GM19351 (cell line): ENCODE measurements at regions not wholly inside any gene's neighbourhood (a gene's known extent, or its start where the extent isn't known, plus 50 kb on each side); places are given as distances from the start of the nearest gene placed in this dataset.

Source experiments
- ATAC-seq: cut with Tn5 transposase; IDR thresholded peaks from one replicate; pipeline ENCODE4 v1.9.1; 2021; ENCODE audit warnings: mild to moderate bottlenecking, moderate library complexity; ENCODE audit not compliant: unreplicated experiment

DNA sequence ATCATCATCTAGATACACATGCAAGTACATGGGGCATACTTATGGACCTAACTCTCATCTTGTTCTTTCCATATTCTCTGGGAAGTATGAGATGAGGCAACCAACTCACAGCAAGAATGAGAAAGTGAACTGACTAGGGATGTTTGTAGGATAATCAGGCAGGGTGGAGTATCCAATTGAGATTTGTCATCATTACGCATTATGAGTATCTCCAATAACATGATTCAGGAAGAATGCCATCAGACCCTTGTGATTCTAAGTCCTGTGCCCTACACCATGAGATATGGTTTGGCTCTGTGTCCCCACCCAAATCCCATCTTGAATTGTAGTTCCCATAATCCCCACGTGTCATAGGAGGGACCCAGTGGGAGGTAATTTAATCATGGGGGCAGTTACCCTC is 154.0 kb downstream of the SLC30A10 start:
- ATAC-seq = no peak

DNA sequence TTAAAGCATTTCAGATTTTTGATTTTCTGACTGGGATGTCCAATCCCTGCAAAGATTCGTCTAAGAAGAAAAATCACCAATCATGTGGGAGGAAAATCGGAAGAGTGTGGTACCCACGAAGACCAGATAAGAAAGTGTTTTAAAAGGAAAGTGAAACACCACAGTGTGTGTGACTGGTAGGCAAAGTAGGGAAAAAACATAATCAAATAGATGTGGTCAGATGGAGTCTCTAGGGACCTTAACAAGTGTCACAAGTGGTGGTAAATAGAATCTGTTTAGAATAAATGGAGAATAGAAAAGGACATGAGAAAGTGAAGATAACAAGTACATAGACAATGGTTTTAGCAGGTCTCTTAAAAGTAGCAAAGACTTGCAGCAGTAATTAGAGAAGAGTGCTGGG is 154.6 kb downstream of the SLC30A10 start:
- ATAC-seq = peak; percentile 99

DNA sequence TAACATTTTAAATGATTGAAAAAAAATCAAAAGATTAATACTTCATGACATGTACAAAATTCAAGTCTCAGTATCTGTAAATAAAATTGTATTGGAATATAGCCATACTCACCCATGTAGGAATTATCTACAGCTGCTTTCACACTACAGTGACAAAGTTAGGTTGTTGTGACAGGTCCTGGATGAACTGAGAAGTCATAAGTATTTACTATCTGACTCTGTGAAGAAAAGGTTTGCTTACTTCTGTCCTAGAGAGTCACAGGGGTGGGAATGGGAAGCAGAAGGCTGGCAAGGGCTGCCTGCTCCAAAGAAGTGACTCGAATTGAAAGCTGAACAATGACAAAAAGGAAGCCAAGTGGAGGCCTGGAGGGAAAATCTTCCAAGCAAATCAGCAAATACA is 155.2 kb downstream of the SLC30A10 start:
- ATAC-seq = no peak

DNA sequence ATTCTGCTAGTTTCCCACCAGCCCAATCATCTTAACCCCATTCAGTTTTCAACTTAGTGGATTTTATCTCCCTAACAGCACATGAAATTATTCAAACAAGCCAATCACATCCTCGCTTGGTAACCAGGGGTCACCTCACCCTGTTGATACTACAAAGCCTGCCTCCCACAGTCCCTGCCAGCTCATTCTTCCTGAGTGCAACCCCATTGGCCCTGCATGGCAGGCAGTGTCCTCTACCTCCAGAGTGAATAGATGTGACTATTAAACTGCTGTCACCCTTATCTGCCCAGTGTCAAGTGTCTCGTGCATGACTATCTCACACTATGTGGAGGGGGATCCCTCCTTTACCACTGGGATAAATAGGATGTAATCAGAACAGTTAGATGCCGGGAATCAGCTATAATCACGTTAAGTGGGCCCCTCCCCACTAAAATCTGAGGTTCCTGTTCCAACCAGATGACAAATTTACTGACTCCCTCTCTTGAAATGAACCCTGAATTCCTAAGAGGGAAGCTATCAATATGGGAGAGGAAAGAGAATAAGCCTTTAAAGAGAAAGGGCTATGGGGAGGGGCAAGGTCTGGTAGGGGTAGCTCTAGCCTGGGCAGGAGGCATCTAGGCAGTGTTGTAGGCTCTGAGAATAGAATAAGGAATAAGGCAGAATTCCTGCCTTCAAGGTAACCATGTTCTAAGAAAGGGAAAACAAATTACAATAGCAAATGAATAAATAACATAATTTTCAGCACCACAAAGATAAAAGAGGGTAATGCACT is 155.9 kb downstream of the SLC30A10 start:
- ATAC-seq = no peak

DNA sequence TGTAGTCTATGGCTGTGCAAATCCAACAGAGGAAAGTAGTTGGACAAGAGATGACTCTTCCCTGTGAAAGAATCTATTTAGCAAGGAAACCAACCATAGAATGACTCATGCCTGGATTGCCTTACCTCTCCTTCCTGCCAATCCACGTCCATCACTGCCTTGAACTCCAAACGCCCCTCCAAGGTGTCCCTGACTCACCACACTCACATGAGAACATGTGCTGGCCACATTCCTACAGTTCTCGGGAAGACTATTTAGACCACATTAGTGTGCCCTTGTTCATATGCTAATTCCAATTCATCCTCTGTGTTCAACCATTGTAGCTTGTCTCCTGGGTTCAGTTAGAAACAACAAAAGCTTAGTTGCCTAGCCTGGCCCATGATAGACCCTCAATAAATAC is 157.3 kb downstream of the SLC30A10 start:
- ATAC-seq = no peak

DNA sequence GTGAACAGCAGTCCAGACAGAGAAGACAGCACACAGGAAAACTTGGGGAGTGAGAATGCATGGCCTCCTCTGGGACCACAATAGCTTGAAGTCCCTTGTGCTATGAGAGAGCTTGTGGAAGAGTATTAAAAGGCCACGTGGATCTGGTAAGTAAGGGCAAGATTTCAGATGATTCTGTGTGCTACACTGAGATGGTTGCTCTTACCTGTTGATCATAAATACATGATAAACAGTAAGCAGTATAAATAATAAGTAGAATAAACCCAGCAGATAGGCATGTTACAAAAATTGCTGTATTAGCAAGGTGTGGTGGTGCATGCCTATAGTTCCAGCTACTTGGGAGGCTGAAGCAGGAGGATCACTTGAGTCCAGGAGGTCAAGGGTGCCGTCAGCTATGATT is 150.4 kb upstream of the ZC3H11B start:
- no peak for ATAC-seq

DNA sequence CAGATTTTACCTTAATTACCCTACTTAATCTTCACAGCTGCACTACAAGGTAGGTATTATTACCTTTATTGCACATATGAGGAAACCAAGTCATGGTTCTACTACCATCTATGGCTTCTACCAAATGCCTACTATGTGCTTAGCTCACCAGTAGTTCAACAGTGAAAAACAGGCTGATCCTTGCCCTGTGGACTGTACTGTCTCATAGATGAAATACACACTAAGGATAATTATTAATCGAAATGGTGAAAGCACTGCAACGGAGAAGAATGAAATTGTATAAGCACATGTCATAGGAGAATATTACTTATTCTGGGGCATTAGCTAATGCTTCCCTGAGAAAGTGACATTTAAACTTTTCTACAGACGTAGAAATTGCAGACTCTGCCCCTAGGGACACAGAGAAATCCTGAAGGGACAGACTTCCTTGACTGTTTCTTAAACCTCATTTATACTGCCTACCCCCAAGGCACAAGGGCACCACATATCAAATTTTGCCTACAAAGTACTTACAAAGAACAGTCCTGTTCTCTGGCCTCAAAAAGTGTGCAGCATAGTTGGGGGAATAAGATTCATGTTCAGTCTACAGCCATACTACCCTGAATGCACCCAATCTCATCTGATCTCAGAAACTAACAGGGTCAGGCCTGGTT is 148.4 kb upstream of the ZC3H11B start:
- ATAC-seq = no peak

DNA sequence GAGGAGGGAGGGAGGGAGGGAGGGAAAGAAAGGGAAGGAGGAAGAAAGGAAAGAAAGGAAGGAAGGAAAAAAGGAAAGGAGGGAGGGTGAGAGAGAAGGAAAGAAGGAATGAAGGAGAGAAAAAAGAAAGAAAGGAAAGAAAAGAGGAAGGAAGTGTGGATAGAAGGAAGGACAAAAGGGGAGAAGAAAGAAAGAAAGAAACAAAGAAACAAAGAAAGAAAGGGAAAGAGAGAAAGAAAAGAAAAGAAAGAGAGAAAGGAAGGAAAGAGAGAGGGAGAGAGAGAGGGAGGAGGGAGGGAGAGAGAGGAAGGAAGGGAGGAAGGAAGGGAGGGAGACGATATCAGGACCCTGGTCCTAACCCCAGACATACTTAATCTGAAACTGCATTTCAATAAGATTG is 146.2 kb upstream of the ZC3H11B start:
- no peak for ATAC-seq

DNA sequence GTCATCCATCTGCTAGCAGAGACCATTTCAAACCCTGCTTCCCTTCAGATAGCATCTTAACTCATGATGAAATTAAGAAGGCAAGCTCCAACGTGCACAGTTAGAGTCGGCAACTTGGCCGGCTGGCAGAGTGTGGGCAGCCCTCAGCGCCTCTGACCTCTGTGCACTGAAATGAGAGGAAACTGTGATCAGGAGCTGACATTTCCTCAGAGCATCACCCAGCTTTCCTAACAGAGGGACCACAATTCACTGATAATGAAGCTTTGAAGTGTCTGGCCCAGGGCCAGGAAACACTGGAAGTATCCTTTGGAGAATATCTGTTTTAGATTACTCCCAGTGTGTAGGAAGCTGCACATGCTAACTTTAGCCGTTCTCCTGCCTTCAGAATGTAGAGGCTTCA is 145.0 kb upstream of the ZC3H11B start:
- ATAC-seq = no peak

DNA sequence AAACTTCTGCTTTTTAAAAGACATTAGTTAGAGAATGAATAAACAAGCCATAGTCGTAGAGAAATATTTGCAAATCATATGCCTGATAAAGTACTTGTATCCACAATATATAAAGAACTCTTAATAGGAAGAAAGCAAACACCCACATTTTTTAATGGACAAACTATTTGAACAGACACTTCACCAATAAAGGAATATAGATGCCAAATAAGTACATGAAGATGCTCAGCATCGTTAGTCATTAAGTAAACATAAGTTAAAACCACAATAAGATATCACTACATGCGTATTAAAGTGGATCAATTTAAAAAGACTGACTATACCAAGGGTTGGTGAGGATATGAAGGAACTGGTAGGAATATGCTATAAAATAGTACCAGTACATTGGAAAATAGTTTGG is 142.3 kb upstream of the ZC3H11B start:
- ATAC-seq = no peak

DNA sequence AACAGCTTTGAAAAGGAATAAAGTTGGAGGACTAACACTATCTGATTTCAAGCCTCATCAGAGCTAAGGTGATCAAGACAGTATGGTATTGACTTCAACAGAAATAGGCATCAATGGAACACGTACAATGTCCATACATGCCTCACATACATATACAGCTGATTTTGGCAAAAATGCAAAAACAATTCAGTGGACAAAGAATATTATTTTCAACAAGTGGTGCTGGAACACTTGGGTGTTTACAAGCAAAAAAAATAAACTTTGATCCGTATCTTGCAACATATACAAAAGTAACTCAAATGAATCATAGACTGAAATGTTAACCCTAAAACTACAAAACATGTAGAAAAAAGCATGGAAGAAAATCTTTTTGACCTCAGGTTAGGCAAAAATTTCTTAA is 141.9 kb upstream of the ZC3H11B start:
- ATAC-seq = no peak

DNA sequence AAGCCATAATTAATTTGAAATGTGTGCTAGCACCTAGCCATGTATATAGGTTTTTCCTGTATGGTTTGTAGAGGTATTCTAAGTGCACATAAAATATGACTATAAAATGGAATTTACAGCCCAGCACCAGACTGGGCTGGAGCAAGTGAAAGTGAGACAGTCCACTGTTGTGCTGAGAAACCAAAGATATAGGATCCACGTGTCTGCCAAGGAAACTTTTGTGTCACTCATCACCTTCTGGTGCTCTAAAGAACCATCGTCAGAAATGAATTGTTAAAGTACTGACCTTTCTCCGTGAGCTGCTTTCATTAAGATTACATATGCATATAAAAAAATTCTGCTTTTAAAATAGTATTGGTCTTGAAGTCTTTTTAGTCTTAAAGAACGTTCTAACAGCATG is 141.0 kb upstream of the ZC3H11B start:
- no peak for ATAC-seq

DNA sequence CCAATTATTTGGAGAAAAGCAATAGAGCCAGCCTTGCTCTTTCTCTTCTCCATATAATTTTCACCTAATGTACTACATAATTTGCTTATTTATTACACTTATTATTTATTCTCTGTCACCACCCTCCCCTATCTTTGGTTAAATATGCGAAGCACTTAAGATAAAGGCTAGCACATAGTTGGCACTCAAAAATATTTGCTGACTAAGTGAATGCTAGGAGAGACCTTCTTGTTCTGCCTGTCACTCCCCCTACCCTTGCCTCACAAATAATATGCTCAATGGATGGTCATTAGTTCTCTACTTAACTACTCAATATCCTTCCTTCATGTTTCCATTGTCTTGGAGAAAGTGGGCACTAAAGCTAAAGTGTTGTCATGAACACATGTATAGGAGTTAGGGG is 139.7 kb upstream of the ZC3H11B start:
- no peak for ATAC-seq

DNA sequence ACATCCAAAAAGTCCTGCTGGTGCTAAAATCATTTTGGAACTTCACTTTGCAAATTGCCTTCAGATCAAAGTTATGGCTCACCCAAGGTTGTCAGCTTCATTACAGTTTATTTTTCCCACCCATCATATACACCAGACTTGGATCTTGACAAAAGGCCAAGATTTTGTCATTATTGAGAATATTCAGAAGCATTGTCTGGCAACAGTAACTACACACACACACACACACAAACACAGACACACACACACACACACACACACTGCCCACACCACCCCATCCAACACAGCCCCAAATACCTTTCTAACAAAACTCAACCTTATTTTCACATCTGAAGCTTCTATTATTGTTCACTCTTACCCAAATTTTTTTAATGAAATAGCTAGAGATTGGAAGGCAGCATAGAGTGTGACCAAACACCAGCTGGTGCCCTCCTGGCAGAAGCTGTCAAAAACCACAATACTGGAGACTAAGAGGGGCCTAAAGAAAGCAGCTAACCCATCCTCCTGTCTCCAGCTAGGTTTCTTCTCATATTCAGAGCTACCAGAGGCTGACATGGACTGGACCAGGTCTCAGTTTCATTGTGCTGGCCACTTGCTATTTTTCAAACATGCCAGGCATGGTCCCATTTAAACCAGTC is 139.1 kb upstream of the ZC3H11B start:
- no peak for ATAC-seq

DNA sequence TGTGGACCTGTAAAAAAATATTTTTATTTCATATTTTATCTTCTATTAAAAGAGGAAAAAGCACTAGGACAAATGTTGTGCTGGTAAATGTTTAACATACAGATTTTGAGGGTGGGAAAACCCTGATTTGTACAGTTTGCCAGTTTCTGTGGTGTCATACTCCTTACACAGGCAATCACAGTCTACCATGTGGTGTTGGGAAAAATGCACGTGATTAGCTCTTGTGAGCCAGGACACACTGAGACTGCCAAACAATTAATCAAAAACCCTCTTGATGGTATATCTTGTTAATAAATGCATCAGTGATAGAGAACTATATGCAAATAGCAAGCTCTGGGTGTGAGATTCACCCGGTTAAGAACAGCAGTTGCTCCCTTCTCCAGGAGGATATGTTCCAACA is 136.5 kb upstream of the ZC3H11B start:
- no peak for ATAC-seq

DNA sequence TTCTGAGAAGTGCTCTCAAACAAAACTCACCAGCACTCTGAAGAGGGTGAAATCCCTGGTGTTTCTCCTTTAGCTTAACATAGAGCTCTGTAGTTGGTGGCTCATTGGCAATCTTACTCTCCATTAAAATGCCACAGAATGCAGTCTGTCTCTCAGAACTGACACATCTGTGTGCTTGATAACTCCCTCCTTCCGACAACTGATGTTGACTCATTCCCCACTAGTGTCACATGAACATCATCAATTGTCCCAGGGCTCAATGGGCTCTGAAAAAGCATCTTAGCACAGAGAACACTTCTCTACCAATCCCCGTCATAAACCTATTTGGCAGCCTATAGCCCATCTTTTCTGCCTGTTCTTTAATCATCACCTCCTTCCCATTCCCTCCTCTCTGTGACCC is 133.2 kb upstream of the ZC3H11B start:
- no peak for ATAC-seq

DNA sequence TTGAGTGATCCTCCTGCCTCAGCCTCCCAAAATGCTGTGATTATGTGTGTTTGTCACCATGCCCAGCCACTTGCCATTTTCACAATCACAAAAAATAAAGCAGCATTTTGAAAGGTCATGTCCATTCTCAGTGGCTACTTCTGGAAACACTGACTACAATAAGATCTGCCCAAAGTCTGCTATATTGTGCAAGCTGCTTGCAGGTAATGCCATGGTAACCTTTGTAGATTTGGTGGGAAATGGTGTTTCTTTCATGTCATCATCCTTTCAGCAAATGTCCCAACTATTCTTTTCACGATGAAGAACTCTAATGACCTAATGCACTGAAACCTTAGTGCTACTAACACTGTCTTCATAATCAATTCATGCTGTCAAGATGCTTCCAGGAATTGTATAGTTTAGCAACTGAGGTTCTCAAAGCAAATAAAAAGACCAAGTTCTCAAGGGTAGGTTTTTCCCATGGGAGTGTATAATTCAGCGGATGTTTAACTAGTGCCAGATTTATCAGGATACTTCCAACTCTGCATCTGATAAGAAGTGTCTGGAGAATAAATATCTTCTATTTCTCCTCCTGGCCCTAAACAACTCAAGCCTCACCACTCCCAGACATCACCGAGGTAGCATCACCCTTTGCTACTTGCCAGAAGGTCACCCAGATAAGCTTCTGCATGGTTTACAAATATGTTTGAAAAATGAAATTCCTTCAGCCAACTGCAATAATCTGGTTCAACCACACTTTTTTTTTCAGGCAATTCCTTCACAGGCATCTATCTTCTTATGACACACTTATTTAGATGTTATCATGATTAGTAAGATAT is 132.0 kb upstream of the ZC3H11B start:
- ATAC-seq = no peak

DNA sequence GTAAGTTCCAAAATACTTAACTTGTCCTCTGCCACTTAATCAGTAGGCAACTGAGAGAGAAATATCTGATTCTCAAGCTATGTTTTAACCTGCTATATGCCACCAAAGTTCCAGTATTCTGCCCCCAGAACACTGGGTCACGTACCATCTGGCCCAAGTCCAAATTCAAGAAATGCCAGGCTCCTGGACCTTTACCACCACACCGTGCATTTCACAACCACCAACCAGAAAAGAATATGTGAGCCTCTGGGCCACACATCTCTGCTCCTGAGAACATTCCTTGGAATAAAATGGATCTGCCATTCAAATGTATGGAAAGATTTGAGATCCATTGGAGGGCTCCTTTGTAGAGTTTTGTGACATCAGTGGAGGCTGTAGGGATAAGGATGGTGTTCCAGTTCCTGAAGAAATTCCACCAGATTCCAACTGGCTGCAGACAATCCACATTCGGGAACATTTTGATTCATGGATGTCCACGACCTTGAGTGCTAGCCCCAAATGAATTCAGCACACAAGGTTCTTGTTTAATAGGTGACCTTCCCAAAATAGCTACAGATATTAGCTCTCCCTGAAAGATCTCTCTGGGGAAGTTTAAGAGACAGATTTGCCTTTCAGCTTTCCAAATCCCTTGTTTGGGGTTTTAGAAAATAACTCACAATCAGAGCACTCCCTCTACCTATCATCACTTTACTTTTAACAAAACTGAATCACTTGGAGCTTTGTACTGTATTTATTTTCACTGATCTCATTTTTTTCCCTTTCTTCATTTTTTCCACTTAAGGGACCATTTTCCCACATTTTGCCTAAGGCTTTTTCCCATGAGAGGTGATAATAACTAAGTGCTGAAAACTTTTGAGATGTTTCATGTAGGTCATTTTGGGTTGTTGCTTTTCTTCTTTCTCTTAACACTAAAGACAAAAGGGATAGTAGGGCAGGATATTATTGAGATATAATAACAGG is 128.4 kb upstream of the ZC3H11B start:
- no peak for ATAC-seq

DNA sequence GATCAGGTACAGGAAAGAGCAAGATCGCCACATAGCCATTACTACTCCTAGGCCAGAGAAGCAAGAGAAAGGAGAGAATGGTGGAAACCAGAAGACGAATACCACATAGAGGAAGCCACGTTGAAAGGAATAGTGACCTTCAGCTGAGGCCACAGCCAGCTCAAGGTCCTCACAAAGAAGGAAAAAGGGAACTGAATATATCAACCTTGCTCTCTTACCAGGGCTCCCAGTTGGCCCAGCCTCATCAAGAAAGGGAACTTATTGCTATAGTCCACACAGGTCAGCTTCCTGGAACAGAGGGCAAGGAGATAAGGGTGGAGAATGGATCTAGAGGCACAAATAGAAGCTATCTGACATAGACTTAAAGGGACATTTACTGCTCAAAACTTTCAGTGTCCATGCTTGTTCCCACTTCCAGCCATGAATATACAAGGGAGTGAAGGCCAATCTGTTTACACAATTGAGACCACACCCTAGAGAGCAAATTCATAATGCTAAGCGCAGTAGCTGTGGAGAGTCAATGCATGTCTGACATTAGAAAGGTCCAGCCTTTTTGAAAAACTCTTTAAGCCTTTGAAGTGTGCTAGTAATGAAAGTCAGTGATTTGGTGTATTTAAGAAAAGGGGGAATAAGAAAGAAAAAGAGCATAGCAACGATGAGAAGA is 120.7 kb upstream of the ZC3H11B start:
- ATAC-seq = no peak
